GM10248 (cell line): ENCODE measurements at regions not wholly inside any gene's neighbourhood (a gene's known extent, or its start where the extent isn't known, plus 50 kb on each side); places are given as distances from the start of the nearest gene placed in this dataset.
"Not testable (repeated sequence)": the region's sequence is repeated elsewhere in the genome, so short reads cannot be mapped to it uniquely, and the experiment has no call there.

Experiments used
- CTCF ChIA-PET: fragments of 300-600 bp; sonication (Branson Sonifier 250); formaldehyde crosslinking; extraction: SDS; loops from one replicate; lab custom pipeline; 2021; ENCODE audit warnings: antibody characterized with exemption; lab: Yijun Ruan, JAX
- POLR2A ChIA-PET: fragments of 350-650 bp; sonication (Branson Sonifier 250); formaldehyde crosslinking; extraction: SDS; loops from one replicate; lab custom pipeline; 2020; ENCODE audit warnings: antibody characterized with exemption; lab: Yijun Ruan, JAX
- DNase-seq: peaks from one replicate; pipeline ENCODE4 v3.0.0; 2012; ENCODE audit errors: extremely low spot score
- TF ChIP-seq, protein P1 (sequence below): IDR thresholded peaks from 2 replicates; pipeline ENCODE4 v1.5.1; 2012; ENCODE audit warnings: mild to moderate bottlenecking, low read depth; ENCODE audit errors: extremely low read depth, missing control alignments, control extremely low read depth

DNA sequence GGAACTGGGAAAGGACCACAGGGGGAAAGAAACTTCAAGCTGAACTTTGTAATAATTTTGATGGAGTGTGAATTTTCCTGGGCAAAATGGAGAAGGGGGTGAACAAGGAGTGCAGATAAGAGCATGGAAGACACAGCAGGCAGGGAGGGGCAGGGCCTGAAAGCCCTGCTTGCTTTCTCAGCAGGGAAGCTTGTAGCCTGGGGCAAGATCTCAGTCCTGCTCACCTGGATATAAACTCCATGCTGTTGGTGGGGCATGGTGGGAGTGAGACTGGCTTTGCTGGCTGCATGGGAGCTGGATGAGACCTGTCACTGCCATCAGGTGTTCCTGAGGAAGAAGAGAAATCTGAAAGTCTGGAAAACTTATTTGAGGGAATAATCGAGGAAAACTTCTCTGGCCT, 58.7 kb upstream of the RC3H1 start:
- ChIA-PET CTCF (interaction anchor here (1.2 to 1.4 kb wide), 2 partner anchors 13 to 23 kb away, joined by 4 read pairs; no protein-coding TSS in a partner anchor), POLR2A (no interaction called here)
- DNase-seq, result no peak
- TF ChIP-seq, protein P1, sequence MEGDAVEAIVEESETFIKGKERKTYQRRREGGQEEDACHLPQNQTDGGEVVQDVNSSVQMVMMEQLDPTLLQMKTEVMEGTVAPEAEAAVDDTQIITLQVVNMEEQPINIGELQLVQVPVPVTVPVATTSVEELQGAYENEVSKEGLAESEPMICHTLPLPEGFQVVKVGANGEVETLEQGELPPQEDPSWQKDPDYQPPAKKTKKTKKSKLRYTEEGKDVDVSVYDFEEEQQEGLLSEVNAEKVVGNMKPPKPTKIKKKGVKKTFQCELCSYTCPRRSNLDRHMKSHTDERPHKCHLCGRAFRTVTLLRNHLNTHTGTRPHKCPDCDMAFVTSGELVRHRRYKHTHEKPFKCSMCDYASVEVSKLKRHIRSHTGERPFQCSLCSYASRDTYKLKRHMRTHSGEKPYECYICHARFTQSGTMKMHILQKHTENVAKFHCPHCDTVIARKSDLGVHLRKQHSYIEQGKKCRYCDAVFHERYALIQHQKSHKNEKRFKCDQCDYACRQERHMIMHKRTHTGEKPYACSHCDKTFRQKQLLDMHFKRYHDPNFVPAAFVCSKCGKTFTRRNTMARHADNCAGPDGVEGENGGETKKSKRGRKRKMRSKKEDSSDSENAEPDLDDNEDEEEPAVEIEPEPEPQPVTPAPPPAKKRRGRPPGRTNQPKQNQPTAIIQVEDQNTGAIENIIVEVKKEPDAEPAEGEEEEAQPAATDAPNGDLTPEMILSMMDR, result no peak

DNA sequence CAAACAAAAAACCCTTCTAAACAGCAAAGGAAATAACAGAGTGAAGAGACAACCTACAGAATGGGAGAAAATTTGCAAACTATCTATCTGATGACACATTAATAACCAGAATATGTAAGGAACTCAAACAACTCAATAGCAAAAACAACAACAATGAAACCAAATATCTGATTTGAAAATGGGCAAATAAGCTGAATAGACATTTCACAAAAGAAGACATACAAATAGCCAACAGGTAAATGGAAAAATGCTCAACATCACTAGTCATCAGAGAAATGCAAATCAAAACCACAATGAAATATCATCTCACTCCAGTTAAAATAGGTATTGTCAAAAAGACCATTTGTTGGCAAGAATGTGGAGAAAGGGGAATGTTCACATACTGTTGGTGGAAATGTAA, 57.6 kb upstream of the RC3H1 start:
- ChIA-PET POLR2A (no interaction called here), CTCF (no interaction called here)
- DNase-seq, result no peak
- TF ChIP-seq, protein P1, result no peak

DNA sequence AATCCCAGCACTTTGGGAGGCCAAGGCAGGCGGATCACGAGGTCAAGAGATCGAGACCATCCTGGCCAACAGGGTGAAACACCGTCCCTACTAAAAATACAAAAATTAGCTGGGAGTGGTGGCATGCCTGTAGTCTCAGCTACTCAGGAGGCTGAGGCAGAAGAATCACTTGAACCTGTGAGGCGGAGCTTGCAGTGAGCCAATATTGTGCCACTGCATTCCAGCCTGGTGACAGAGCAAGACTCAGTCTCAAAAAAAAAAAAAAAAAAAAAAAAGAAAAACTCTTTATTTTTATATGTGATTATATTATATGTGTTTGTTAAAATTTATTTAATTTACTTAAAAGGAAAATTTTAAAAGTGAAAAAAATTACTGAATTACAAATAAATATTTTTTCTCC, 56.8 kb upstream of the RC3H1 start:
- POLR2A ChIA-PET, result not testable (repeated sequence)

DNA sequence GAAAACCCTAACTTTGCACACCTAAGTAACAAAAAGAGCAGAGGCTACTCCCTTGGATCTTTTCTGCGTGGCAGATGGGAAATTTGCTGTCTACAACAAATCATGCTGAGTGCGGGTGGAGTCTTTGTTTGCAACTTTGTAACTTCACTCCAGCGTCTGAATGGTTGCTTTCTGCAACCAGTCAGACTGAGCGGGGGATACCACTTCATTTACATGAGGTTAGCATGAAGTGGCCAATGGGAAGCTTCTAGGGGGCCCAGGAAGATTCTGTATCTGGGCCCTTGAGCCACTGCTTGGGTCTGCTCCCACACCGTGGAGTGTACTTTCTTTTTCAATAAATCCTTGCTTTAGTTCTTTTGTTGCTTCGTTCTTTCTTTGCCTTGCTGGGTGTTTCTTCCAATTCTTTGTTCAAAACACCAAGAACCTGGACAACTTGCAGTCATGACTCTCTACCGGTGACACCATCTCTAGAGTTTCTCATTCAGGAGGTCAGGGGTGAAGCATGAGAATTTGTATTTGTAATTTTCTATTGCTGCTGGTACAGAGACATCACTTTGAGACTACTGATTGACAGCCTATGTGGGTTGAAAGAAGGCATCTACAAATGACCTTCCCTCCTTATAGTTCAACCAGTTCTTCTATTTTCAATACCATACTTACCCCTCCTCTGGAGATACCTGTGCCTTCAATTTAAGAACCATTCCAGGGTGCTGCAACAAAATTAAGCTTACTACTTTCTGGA, 55.8 kb upstream of the RC3H1 start:
- POLR2A ChIA-PET, result no interaction called here

More for the DNA sequence above, 56.8 kb upstream of the RC3H1 start:
- CTCF ChIA-PET, result interaction anchor here (1.3 kb wide), 1 partner anchor 17 kb away, joined by 4 read pairs; no protein-coding TSS in a partner anchor
- DNase-seq, result not testable (repeated sequence)

DNA sequence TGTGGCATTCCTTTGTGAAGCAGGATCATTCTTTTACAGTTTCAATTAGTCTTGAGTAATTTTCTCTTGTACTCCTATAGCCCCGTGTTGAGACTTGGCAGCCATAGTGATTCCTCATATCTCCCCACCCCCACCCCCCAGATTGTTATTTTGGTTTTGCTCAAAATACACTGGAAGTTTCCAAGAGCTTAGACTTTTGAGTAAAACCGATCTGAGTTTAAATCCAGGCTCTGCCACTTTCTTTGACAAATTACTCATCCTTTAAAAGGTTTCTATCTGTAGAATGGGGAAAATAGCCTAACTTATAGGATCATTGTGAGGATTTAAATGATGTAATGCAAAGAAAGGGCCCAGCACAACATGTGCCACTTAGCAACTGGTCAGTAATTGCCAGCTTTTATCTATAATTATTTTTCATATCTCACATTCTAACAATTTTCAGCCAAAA, 53.1 kb upstream of the RC3H1 start:
- no peak for DNase-seq
- TF ChIP-seq, protein P1, result no peak
- POLR2A ChIA-PET, result no interaction called here
- CTCF ChIA-PET, result no interaction called here

More for the DNA sequence above, 55.8 kb upstream of the RC3H1 start:
- TF ChIP-seq, protein P1, result no peak
- DNase-seq, result no peak
- CTCF ChIA-PET, result interaction anchor here (1.2 to 1.3 kb wide), 2 partner anchors 8 to 18 kb away, joined by 3 to 4 read pairs; no protein-coding TSS in a partner anchor

DNA sequence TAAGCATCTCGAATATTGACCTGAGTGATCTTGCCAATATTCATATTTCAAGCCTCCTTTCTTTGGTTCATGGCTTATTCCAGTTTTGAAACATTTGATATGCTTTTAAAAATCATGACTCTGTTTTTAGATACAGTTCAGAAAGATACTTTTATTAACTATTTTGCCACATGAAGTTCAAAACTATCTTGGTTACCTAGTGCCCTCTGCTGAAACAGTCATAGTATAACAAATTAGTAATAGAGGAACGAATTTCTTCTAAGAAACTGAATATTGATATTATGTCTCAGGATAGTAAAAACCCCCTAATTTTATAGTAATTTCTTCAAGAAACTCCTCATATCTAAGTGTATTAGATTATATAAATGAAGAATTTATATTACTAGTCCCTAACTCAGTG, 52.6 kb upstream of the RC3H1 start:
- TF ChIP-seq, protein P1, result peak; percentile 43
- ChIA-PET CTCF (no interaction called here), POLR2A (no interaction called here)
- DNase-seq, result peak; percentile 25

DNA sequence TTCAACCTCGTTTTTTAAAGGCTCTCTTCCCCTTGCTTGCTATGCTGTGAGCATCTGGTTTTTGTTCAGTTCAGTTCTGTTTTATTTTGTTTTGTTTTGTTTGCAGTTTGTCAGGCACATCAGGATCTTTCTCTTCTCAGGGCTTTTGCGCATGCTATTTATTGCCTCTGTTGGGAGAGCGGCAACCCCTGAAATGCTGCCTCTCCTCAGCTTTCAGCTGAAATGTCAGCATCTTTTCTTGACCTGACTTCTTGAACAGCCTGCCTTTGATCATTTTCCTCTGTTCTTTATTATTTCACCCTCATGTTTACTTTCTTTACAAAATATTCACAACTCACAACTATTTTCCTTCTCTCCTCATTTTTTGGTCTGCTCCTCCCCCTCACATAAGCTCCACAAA, 50.4 kb upstream of the RC3H1 start:
- ChIA-PET CTCF (no interaction called here), POLR2A (no interaction called here)
- no peak for DNase-seq
- TF ChIP-seq, protein P1, result no peak
